Epithelial cell of proximal tubule (primary cell): ENCODE measurements at regions not wholly inside any gene's neighbourhood (a gene's known extent, or its start where the extent isn't known, plus 50 kb on each side); places are given as distances from the start of the nearest gene placed in this dataset.

Source experiments
- DNase-seq: peaks from one replicate; pipeline ENCODE4 v3.0.0-alpha.2; 2011; ENCODE audit warnings: low read depth
- H3K4me3 ChIP-seq: 2 replicates; pipeline ENCODE4 v1.5.1; 2011; ENCODE audit warnings: low read depth, mild to moderate bottlenecking, low read length
- TF ChIP-seq, protein P1 (sequence below): conservative IDR thresholded peaks from 2 replicates; pipeline ENCODE4 v1.5.1; 2012; ENCODE audit warnings: low read depth, mild to moderate bottlenecking, low read length

DNA sequence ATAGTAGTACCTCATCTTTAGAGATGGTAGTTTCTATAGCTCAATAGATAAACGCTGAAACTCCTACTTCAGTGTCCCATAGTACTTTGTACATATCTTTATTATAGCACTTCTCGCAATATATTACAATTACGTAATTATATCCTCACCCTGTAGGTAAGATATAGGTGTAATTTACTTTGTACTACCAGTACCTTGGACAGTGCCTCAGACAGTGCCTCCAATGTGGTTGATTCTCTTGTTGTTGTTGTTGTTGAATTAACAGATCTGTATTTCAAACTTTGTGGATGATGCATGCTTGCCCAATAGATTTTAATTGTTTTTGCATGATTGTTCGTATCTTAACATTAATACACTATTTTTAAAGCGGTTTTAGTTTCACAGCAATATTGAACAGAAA, 188.6 kb downstream of the ARL6IP6 start:
- no peak overlapping the region for H3K4me3 ChIP-seq
- TF ChIP-seq, protein P1, sequence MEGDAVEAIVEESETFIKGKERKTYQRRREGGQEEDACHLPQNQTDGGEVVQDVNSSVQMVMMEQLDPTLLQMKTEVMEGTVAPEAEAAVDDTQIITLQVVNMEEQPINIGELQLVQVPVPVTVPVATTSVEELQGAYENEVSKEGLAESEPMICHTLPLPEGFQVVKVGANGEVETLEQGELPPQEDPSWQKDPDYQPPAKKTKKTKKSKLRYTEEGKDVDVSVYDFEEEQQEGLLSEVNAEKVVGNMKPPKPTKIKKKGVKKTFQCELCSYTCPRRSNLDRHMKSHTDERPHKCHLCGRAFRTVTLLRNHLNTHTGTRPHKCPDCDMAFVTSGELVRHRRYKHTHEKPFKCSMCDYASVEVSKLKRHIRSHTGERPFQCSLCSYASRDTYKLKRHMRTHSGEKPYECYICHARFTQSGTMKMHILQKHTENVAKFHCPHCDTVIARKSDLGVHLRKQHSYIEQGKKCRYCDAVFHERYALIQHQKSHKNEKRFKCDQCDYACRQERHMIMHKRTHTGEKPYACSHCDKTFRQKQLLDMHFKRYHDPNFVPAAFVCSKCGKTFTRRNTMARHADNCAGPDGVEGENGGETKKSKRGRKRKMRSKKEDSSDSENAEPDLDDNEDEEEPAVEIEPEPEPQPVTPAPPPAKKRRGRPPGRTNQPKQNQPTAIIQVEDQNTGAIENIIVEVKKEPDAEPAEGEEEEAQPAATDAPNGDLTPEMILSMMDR = no peak
- no peak for DNase-seq

DNA sequence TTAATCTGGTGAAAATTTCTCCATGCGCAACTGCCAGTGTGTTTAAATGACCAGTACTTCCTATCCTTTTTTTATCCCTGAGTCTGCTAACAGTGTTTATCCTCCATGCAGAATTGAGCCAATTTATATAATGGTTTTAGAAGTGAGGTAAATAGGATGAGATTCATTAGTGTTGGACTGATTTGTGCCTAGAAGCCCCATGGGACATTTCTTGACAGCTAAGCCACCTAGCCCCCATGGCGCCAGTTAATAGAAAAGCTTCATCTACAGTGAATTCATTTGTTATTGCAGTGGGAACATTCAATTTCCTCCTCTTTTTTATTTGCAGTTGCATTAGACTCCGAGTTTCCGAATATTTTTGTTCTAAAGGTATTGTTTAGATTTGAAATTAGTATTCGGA, 175.6 kb downstream of the ARL6IP6 start:
- TF ChIP-seq, protein P1 = no peak
- no peak for DNase-seq
- H3K4me3 ChIP-seq = no peak overlapping the region

DNA sequence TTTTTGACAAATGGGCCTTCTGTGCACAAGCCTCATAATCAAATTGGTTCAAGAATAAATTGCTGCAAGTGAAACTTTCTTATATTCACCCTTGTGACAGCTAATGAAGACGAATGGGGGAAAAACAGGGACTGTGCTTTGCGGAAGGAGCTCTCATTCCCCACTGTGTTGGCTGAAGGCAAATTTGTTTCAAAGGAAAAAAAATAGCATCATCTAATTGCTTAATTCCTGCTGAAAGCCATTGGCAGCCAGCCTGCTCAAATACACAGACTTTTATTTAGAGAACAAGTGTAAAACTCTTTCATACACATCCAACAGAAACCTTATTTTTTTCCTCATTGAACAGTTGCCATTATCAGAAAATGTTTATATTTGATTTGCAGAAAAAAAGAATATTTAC, 172.3 kb downstream of the ARL6IP6 start:
- no peak for DNase-seq
- TF ChIP-seq, protein P1 = no peak
- no peak overlapping the region for H3K4me3 ChIP-seq

DNA sequence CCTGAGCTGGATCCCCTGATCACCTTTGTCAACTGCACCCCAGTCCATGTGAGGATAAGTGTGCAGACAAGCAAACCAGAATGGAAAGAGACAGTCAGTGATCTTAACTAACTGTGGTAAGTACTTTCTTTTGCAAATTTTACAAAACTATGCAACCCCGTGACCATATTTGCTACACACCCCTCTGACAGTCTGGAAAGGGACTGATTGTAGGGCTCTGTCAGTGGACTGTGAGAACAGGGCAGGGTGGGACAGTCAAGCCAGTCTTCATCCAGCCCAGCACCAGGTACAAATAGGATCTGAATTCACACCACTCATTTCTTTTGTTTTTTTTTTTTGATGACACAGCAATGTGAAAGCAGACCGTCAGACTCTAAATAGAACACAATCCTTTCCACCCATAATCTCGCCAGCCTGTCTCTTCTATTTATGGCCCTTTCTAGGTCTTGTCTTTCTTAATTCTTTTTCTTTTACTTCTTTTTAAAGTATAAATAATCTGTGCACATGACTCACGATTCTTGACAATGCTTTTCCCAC, 165.6 kb downstream of the ARL6IP6 start:
- no peak for DNase-seq
- no peak overlapping the region for H3K4me3 ChIP-seq
- TF ChIP-seq, protein P1 = no peak

DNA sequence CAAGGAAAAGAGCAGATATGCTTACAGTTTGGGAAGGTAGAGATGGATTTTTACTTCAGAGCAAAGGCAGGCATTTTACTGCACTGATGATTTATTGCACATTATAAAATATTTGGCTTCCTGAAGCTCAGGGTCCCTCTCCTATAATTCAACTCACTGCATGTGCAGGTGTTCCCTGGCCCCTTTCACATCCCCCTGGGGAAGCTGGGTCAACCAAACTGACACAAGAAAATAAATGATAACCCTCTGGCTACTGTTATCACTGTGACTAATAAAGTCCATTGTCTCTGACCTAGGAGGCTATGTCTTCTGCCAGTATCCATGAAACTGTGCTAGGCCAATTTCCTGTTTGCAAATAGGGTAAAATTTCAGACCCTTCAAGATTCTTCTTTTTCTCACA, 163.1 kb downstream of the ARL6IP6 start:
- TF ChIP-seq, protein P1 = no peak
- no peak overlapping the region for H3K4me3 ChIP-seq
- no peak for DNase-seq

DNA sequence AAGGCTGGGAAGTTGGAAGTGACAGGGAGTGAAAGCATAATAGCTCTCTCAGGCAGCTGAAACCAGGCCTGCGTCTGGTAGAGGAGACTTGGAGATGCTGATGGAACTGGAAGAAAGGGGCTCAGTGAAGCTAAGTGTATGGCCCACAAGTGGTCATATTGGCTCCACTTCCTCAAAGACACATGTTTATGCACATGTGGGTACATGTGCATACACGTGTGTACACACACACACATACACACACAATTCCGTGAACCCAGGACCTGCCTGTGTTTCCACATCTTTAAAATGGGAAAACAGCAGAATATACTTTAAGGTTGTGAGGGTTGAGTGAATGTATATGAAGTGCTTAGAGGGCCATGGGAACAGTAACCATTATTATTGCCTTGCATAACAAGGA, 160.9 kb downstream of the ARL6IP6 start:
- TF ChIP-seq, protein P1 = no peak
- DNase-seq = no peak
- no peak overlapping the region for H3K4me3 ChIP-seq
